Esophagus muscularis mucosa (tissue), 4 donors: ENCODE measurements at regions not wholly inside any gene's neighbourhood (a gene's known extent, or its start where the extent isn't known, plus 50 kb on each side); places are given as distances from the start of the nearest gene placed in this dataset.

Experiments used
- DNase-seq: peaks from one replicate; pipeline ENCODE4 v3.0.0-alpha.2; 2017; ENCODE audit errors: extremely low spot score
- H3K27ac ChIP-seq, 4 donors: fragments of 200-600 bp; sonication (generic); replicated peaks in 1 of 4; 1 replicate in 3 of 4; 2 replicates in 1 of 4; pipeline ENCODE4 v1.5.1; 2016 to 2019; ENCODE audit warnings: mild to moderate bottlenecking in 1 of 4
- H3K27me3 ChIP-seq, 4 donors: fragments of 200-600 bp; sonication (generic); one replicate each; pipeline versions ENCODE4 v1.5.1 to v1.6.0; 2016 to 2019
- H3K36me3 ChIP-seq, 4 donors: fragments of 200-600 bp; sonication (generic); one replicate each; pipeline ENCODE4 v1.5.1; 2016 to 2019
- H3K4me1 ChIP-seq, 4 donors: fragments of 200-600 bp; sonication (generic); one replicate each; pipeline ENCODE4 v1.5.1; 2016 to 2019
- H3K4me3 ChIP-seq, 4 donors: fragments of 200-600 bp; sonication (generic); 1 replicate in 2 of 4; 2 replicates in 2 of 4; pipeline ENCODE4 v1.5.1; 2016 to 2019; ENCODE audit warnings: mild to moderate bottlenecking in 4 of 4, moderate library complexity in 1 of 4
- H3K9me3 ChIP-seq, 4 donors: fragments of 200-600 bp; sonication (generic); 1 replicate in 3 of 4; 2 replicates in 1 of 4; pipeline ENCODE4 v1.5.1; 2016 to 2019
- CTCF ChIP-seq, 3 experiments: fragments of 200-600 bp in 2 of 3; fragments of 450-650 bp in 1 of 3; sonication (generic) in 2 of 3; IDR thresholded peaks; one replicate each; pipeline ENCODE4 v1.5.1; 2017 to 2019; ENCODE audit warnings: antibody characterized with exemption in 3 of 3, mild to moderate bottlenecking in 2 of 3, moderate library complexity in 1 of 3
- EP300 ChIP-seq: sonication (generic); formaldehyde crosslinking; IDR thresholded peaks from one replicate; pipeline ENCODE4 v1.6.1; 2017; ENCODE audit warnings: antibody characterized with exemption
- POLR2A ChIP-seq: fragments of 450-650 bp; IDR thresholded peaks from one replicate; pipeline ENCODE4 v1.6.1; 2017; ENCODE audit warnings: antibody characterized with exemption, moderate library complexity, mild to moderate bottlenecking, low read depth
- POLR2AphosphoS5 ChIP-seq, 2 donors: sonication (generic); formaldehyde crosslinking; IDR thresholded peaks; one replicate each; pipeline ENCODE4 v1.6.1; 2017; ENCODE audit warnings: antibody characterized with exemption in 2 of 2
- WGBS: methylation state at CpG from one replicate; pipeline ENCODE4 v1.1.5; 2018; 5-methylcytosine and 5-hydroxymethylcytosine counted together
- intact Hi-C: fragments of 100-400 bp; cut with DNase I; formaldehyde crosslinking; loops from one replicate; pipeline ENCODE4 v1.15.1; 2023

GRCh38 chr2:82411071-82411470, 2048.0 kb downstream of the SUCLG1 start:
- Histone ChIP-seq H3K27ac (peak overlapping the region; percentile 6 to 58 (median 16)), H3K4me3 (no peak overlapping the region), H3K9me3 (peaks cover 0 to 5% (median 0%) of the 10 kb centered on the region in 4 donors), H3K27me3 (no peaks in the 10 kb centered on the region), H3K4me1 (peaks cover 0 to 28% (median 24%) of the 10 kb centered on the region in 4 donors), H3K36me3 (no peaks in the 10 kb centered on the region)
- intact Hi-C loops: no loop called here
- DNase-seq: no peak
- 19% methylated on average over 3 of the region's 3 CpGs for WGBS
- TF ChIP-seq CTCF (IDR thresholded peaks at IDR 0.05) (no peak), POLR2A (no peak), EP300 (no peak), POLR2AphosphoS5 (IDR thresholded peaks at IDR 0.05) (no peak)

GRCh38 chr2:82395531-82395930, 2063.5 kb downstream of the SUCLG1 start:
- Histone ChIP-seq H3K9me3 (peaks cover 0 to 5% (median 2%) of the 10 kb centered on the region in 4 donors), H3K4me3 (no peak overlapping the region), H3K36me3 (no peaks in the 10 kb centered on the region), H3K4me1 (no peaks in the 10 kb centered on the region), H3K27ac (no peak overlapping the region), H3K27me3 (no peaks in the 10 kb centered on the region)
- no peak for DNase-seq
- TF ChIP-seq POLR2A (no peak), CTCF (IDR thresholded peaks at IDR 0.05) (no peak), POLR2AphosphoS5 (IDR thresholded peaks at IDR 0.05) (no peak), EP300 (no peak)
- intact Hi-C loops: no loop called here
- 83% methylated on average over 10 of the region's 10 CpGs for WGBS

GRCh38 chr2:82391386-82391785, 2067.7 kb downstream of the SUCLG1 start:
- Histone ChIP-seq H3K9me3 (no peaks in the 10 kb centered on the region), H3K4me1 (no peaks in the 10 kb centered on the region), H3K36me3 (no peaks in the 10 kb centered on the region), H3K27me3 (no peaks in the 10 kb centered on the region), H3K27ac (no peak overlapping the region), H3K4me3 (no peak overlapping the region)
- WGBS: 92% methylated on average over 9 of the region's 9 CpGs
- DNase-seq: no peak
- TF ChIP-seq POLR2A: no peak
- no peak for TF ChIP-seq POLR2AphosphoS5 (IDR thresholded peaks at IDR 0.05)
- TF ChIP-seq CTCF (IDR thresholded peaks at IDR 0.05): no peak
- TF ChIP-seq EP300: no peak
- intact Hi-C loops: no loop called here

GRCh38 chr2:82355622-82356021, 2051.1 kb upstream of the LRRTM1 start:
- Histone ChIP-seq H3K36me3 (no peaks in the 10 kb centered on the region), H3K4me1 (peaks cover 0 to 8% (median 0%) of the 10 kb centered on the region in 4 donors), H3K4me3 (no peak overlapping the region), H3K9me3 (peaks cover 0 to 11% (median 4%) of the 10 kb centered on the region in 4 donors), H3K27me3 (no peaks in the 10 kb centered on the region), H3K27ac (no peak overlapping the region)
- TF ChIP-seq POLR2A: no peak
- no peak for TF ChIP-seq CTCF (IDR thresholded peaks at IDR 0.05)
- TF ChIP-seq EP300: no peak
- TF ChIP-seq POLR2AphosphoS5 (IDR thresholded peaks at IDR 0.05): no peak
- no peak for DNase-seq
- intact Hi-C loops: no loop called here

- no peaks in the 10 kb centered on the region for H3K9me3 ChIP-seq
- no peak overlapping the region for H3K27ac ChIP-seq
- no peaks in the 10 kb centered on the region for H3K36me3 ChIP-seq
- TF ChIP-seq EP300: no peak
- TF ChIP-seq POLR2A: no peak
- TF ChIP-seq CTCF (IDR thresholded peaks at IDR 0.05): no peak
- no peak for TF ChIP-seq POLR2AphosphoS5 (IDR thresholded peaks at IDR 0.05)
- DNase-seq: no peak
- no peaks in the 10 kb centered on the region for H3K4me1 ChIP-seq
- H3K27me3 ChIP-seq: no peaks in the 10 kb centered on the region
- WGBS: 79% methylated on average over 1 of the region's 1 CpG
- intact Hi-C loops: no loop called here
- no peak overlapping the region for H3K4me3 ChIP-seq
Measured at GRCh38 chr2:82345910-82346309, 2041.4 kb upstream of the LRRTM1 start.
